Keratinocyte (primary cell): ENCODE measurements at regions not wholly inside any gene's neighbourhood (a gene's known extent, or its start where the extent isn't known, plus 50 kb on each side); places are given as distances from the start of the nearest gene placed in this dataset.

Experiments
- DNase-seq: peaks from one replicate; pipeline ENCODE4 v3.0.0-alpha.2; 2011; ENCODE audit warnings: low read depth, missing footprints, low spot score
- FAIRE-seq: peaks from 2 replicates; lab custom pipeline; 2011; peaks lifted over from hg19 to GRCh38; lab: Jason Lieb, UNC
- H2AFZ ChIP-seq: 2 replicates; pipeline ENCODE4 v1.6.0; 2012; ENCODE audit warnings: low read length, control low read depth, inconsistent platforms; ENCODE audit not compliant: control insufficient read depth
- H3K27ac ChIP-seq: 2 replicates; pipeline ENCODE4 v1.5.1; 2011; ENCODE audit warnings: low read length; ENCODE audit not compliant: control insufficient read depth, insufficient read depth
- H3K27me3 ChIP-seq: 3 replicates; pipeline ENCODE4 v1.6.0; 2011; ENCODE audit warnings: low read length; ENCODE audit not compliant: control insufficient read depth, insufficient read depth; ENCODE audit errors: extremely low read depth
- H3K36me3 ChIP-seq, 2 experiments: 2 replicates in 1 of 2; 3 replicates in 1 of 2; pipeline ENCODE4 v1.5.1; 2011; ENCODE audit warnings: low read length in 2 of 2, mild to moderate bottlenecking in 1 of 2; ENCODE audit not compliant: control insufficient read depth in 2 of 2, insufficient read depth in 2 of 2; ENCODE audit errors: extremely low read depth in 1 of 2
- H3K4me1 ChIP-seq: 3 replicates; pipeline ENCODE4 v1.5.1; 2011; ENCODE audit warnings: low read length; ENCODE audit not compliant: control insufficient read depth, insufficient read depth; ENCODE audit errors: extremely low read depth
- H3K4me2 ChIP-seq: 3 replicates; pipeline ENCODE4 v1.6.0; 2011; ENCODE audit warnings: low read depth, low read length; ENCODE audit not compliant: control insufficient read depth, insufficient read depth; ENCODE audit errors: extremely low read depth
- H3K4me3 ChIP-seq, 3 experiments: fragments of 200-600 bp in 1 of 3; sonication (generic) in 1 of 3; 2 replicates in 2 of 3; 3 replicates in 1 of 3; pipeline ENCODE4 v1.5.1; 2011 to 2016; ENCODE audit warnings: low read length in 3 of 3, mild to moderate bottlenecking in 3 of 3, control low read depth in 2 of 3, inconsistent platforms in 1 of 3, low read depth in 1 of 3, mixed read lengths in 1 of 3, mixed run types in 1 of 3, moderate library complexity in 1 of 3; ENCODE audit not compliant: control insufficient read depth in 2 of 3, insufficient read depth in 2 of 3; ENCODE audit errors: extremely low read depth in 1 of 3
- H3K79me2 ChIP-seq: 2 replicates; pipeline ENCODE4 v1.6.0; 2012; ENCODE audit warnings: low read length; ENCODE audit not compliant: control insufficient read depth, insufficient read depth
- H3K9ac ChIP-seq: 3 replicates; pipeline ENCODE4 v1.6.0; 2011; ENCODE audit warnings: low read length; ENCODE audit not compliant: control insufficient read depth, insufficient read depth; ENCODE audit errors: extremely low read depth
- H3K9me1 ChIP-seq: 3 replicates; pipeline ENCODE4 v1.6.0; 2011; ENCODE audit warnings: low read length; ENCODE audit not compliant: control insufficient read depth, insufficient read depth; ENCODE audit errors: extremely low read depth
- H3K9me3 ChIP-seq: 2 replicates; pipeline ENCODE4 v1.5.1; 2012; ENCODE audit warnings: low read depth, low read length; ENCODE audit not compliant: control insufficient read depth
- H4K20me1 ChIP-seq: 3 replicates; pipeline ENCODE4 v1.6.0; 2011; ENCODE audit warnings: low read length; ENCODE audit not compliant: control insufficient read depth, insufficient read depth; ENCODE audit errors: extremely low read depth
- CTCF ChIP-seq, 3 experiments: IDR thresholded peaks in 1 of 3; conservative IDR thresholded peaks in 1 of 3; optimal IDR thresholded peaks in 1 of 3; 2 replicates in 2 of 3; 3 replicates in 1 of 3; pipeline versions ENCODE3 to v1.5.1; 2011; ENCODE audit warnings: low read length in 3 of 3, mild to moderate bottlenecking in 3 of 3, moderate library complexity in 2 of 3, control low read depth in 1 of 3, inconsistent platforms in 1 of 3; ENCODE audit not compliant: insufficient read depth in 2 of 3; ENCODE audit errors: extremely low read depth in 1 of 3
- EZH2 ChIP-seq: IDR thresholded peaks from one replicate; pipeline ENCODE4 v1.6.1; 2012; ENCODE audit warnings: inconsistent platforms, mild to moderate bottlenecking, low read length, moderate library complexity
- dilution Hi-C: fragments of 300-500 bp; cut with MboI; formaldehyde crosslinking; loops from one replicate; pipeline ENCODE4 v1.7.0; 2020; ENCODE audit warnings: low sequenced_read_pairs; ENCODE audit not compliant: extremely low pct_ligation_motif_present

GRCh38 chr6:4441981-4442434 lies 306.6 kb upstream of the ECI2 start:
- no peaks in the 10 kb centered on the region for H3K9me1 ChIP-seq
- H3K79me2 ChIP-seq = no peaks in the 10 kb centered on the region
- H3K27ac ChIP-seq = no peak overlapping the region
- FAIRE-seq = no peak
- no peaks in the 10 kb centered on the region for H3K27me3 ChIP-seq
- no peak overlapping the region for H3K9ac ChIP-seq
- no peak for DNase-seq
- dilution Hi-C loops = no loop called here
- no peak overlapping the region for H3K4me2 ChIP-seq
- H3K4me1 ChIP-seq = no peaks in the 10 kb centered on the region
- no peaks in the 10 kb centered on the region for H3K9me3 ChIP-seq
- no peaks in the 10 kb centered on the region for H4K20me1 ChIP-seq
- no peaks in the 10 kb centered on the region for H3K36me3 ChIP-seq
- TF ChIP-seq EZH2 (no peak), CTCF (optimal IDR thresholded peaks at IDR 0.05 in 1 of 3, IDR thresholded peaks at IDR 0.05 in 1 of 3, conservative IDR thresholded peaks at IDR 0.05 in 1 of 3; ENCODE audit: extremely low read depth in 1 of 3, insufficient read depth in 2 of 3, low read length in 3 of 3) (no peak)
- no peak overlapping the region for H3K4me3 ChIP-seq
- H2AFZ ChIP-seq = no peak overlapping the region

- H3K9ac ChIP-seq = no peak overlapping the region
- no peaks in the 10 kb centered on the region for H3K9me1 ChIP-seq
- H3K4me3 ChIP-seq = no peak overlapping the region
- no peaks in the 10 kb centered on the region for H3K79me2 ChIP-seq
- H3K36me3 ChIP-seq = no peaks in the 10 kb centered on the region
- no peak overlapping the region for H3K27ac ChIP-seq
- dilution Hi-C loops = no loop called here
- TF ChIP-seq CTCF (optimal IDR thresholded peaks at IDR 0.05 in 1 of 3, IDR thresholded peaks at IDR 0.05 in 1 of 3, conservative IDR thresholded peaks at IDR 0.05 in 1 of 3; ENCODE audit: extremely low read depth in 1 of 3, insufficient read depth in 2 of 3, low read length in 3 of 3) (no peak), EZH2 (no peak)
- H3K4me2 ChIP-seq = no peak overlapping the region
- no peaks in the 10 kb centered on the region for H4K20me1 ChIP-seq
- H3K27me3 ChIP-seq = no peaks in the 10 kb centered on the region
- no peak overlapping the region for H2AFZ ChIP-seq
- DNase-seq (no peak), FAIRE-seq (no peak)
- peaks cover 5% of the 10 kb centered on the region for H3K4me1 ChIP-seq
- no peaks in the 10 kb centered on the region for H3K9me3 ChIP-seq
Observed at GRCh38 chr6:4439159-4439558, 303.8 kb upstream of the ECI2 start.
